ENCODE measurements at regions not wholly inside any gene's neighbourhood (a gene's known extent, or its start where the extent isn't known, plus 50 kb on each side); places are given as distances from the start of the nearest gene placed in this dataset.

DNA sequence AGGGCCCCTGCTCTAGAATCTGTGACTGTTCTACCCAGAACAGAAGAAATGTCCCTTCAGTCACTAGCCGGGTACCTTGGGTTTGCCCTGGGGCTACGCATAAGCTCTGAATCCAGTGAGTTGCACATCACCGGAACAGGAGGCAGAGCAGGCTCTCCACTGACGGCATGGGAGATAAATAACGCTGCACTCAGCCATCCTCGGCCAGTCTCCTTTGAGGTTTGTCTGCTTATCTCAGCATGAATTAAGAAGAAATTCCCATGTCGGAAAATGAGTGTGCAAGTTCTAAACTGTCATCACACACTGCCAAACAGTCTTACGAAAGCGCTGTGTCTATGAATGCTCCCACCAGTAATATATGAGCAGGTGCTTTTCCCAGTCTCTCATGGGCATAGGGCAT is 90.8 kb downstream of the FAM50B start:
- TF ChIP-seq POLR2A (IDR thresholded peaks at IDR 0.05; ENCODE audit: low read depth, low read length) (no peak), FOS (IDR thresholded peaks at IDR 0.05; ENCODE audit: low read depth, low read length) (no peak), CTCF (conservative IDR thresholded peaks at IDR 0.05; ENCODE audit: low read depth, low read length) (no peak), CHD1 (IDR thresholded peaks at IDR 0.05; ENCODE audit: low read depth, low read length) (no peak), NFE2L2 (IDR thresholded peaks at IDR 0.05; ENCODE audit: low read depth, low read length) (0 out of 2 replicates have a peak, but pooled peaks have one; percentile 17), SMC3 (IDR thresholded peaks at IDR 0.05; ENCODE audit: low read depth, low read length) (no peak)

Measured in IMR-90 (cell line).